IMR-90 (cell line): ENCODE measurements at regions not wholly inside any gene's neighbourhood (a gene's known extent, or its start where the extent isn't known, plus 50 kb on each side); places are given as distances from the start of the nearest gene placed in this dataset.

Experiments
- ATAC-seq: fragments of 200-7000 bp; cut with Tn5 transposase; 2 replicates; pipeline ENCODE4 v1.9.1; 2020; ENCODE audit warnings: low read depth, mild to moderate bottlenecking, moderate library complexity
- BruUV-seq: library from RNA; stranded (reverse); fragments of 400-500 nt; replicated peaks from 2 replicates; lab custom pipeline; 2021; lab: Mats Ljungman, UMichigan
- CTCF ChIA-PET: fragments of 300-600 bp; formaldehyde crosslinking; extraction: SDS; loops from one replicate; lab custom pipeline; 2021; ENCODE audit warnings: antibody characterized with exemption; lab: Yijun Ruan, JAX
- POLR2A ChIA-PET: fragments of 300-600 bp; sonication (Branson Sonifier 250); formaldehyde crosslinking; loops from one replicate; lab custom pipeline; 2022; ENCODE audit warnings: antibody characterized with exemption; ENCODE audit not compliant: unreplicated experiment; lab: Charles Lee
- DNase-seq: peaks from one replicate; pipeline ENCODE4 v3.0.0; 2013
- H2AFZ ChIP-seq: replicated peaks from 2 replicates; pipeline ENCODE3; 2013; ENCODE audit warnings: low read length, mild to moderate bottlenecking; ENCODE audit not compliant: poor library complexity
- H2AK5ac ChIP-seq: 2 replicates; pipeline ENCODE4 v1.6.1; 2013; ENCODE audit warnings: low read depth, low read length, inconsistent platforms
- H2AK9ac ChIP-seq: replicated peaks from 2 replicates; pipeline ENCODE3; 2013; ENCODE audit warnings: mild to moderate bottlenecking, low read depth, low read length, moderate library complexity; ENCODE audit not compliant: poor library complexity
- H2BK120ac ChIP-seq: 2 replicates; pipeline ENCODE4 v1.6.1; 2013; ENCODE audit warnings: low read depth, low read length, inconsistent platforms
- H2BK15ac ChIP-seq: 3 replicates; pipeline ENCODE4 v1.6.1; 2013; ENCODE audit warnings: low read depth, low read length, inconsistent platforms
- H2BK20ac ChIP-seq: 2 replicates; pipeline ENCODE4 v1.6.1; 2013; ENCODE audit warnings: low read depth, mild to moderate bottlenecking, inconsistent platforms, low read length, moderate library complexity
- H2BK5ac ChIP-seq: 2 replicates; pipeline ENCODE4 v1.6.1; 2013; ENCODE audit warnings: mild to moderate bottlenecking, low read depth, low read length, inconsistent platforms; ENCODE audit not compliant: poor library complexity, severe bottlenecking
- H3K14ac ChIP-seq: replicated peaks from 2 replicates; pipeline ENCODE4 v1.6.1; 2013; ENCODE audit warnings: low read depth, low read length, inconsistent platforms
- H3K18ac ChIP-seq: 2 replicates; pipeline ENCODE4 v1.6.1; 2013; ENCODE audit warnings: low read depth, low read length, control low read depth
- H3K23ac ChIP-seq: 2 replicates; pipeline ENCODE4 v1.6.1; 2013; ENCODE audit warnings: low read depth, low read length, inconsistent platforms
- H3K27ac ChIP-seq: 2 replicates; pipeline ENCODE4 v1.5.1; 2013; ENCODE audit warnings: mild to moderate bottlenecking, control low read depth, low read length; ENCODE audit not compliant: insufficient read depth
- H3K27me3 ChIP-seq: 2 replicates; pipeline ENCODE4 v1.6.1; 2013; ENCODE audit warnings: low read length; ENCODE audit not compliant: control insufficient read depth, insufficient read depth
- H3K36me3 ChIP-seq: 2 replicates; pipeline ENCODE4 v1.6.1; 2013; ENCODE audit warnings: low read length, mixed read lengths; ENCODE audit not compliant: control insufficient read depth, insufficient read depth
- H3K4ac ChIP-seq: 2 replicates; pipeline ENCODE4 v1.6.1; 2013; ENCODE audit warnings: low read depth, low read length, inconsistent platforms
- H3K4me1 ChIP-seq: 2 replicates; pipeline ENCODE4 v1.6.1; 2013; ENCODE audit warnings: low read length, mixed read lengths; ENCODE audit not compliant: control insufficient read depth, insufficient read depth
- H3K4me2 ChIP-seq: 2 replicates; pipeline ENCODE4 v1.6.1; 2013; ENCODE audit warnings: low read depth, mild to moderate bottlenecking, control low read depth, low read length, moderate library complexity
- H3K4me3 ChIP-seq: 2 replicates; pipeline ENCODE4 v1.5.1; 2013; ENCODE audit warnings: low read depth, mild to moderate bottlenecking, control low read depth, low read length, moderate library complexity; ENCODE audit not compliant: insufficient read depth
- H3K56ac ChIP-seq: 2 replicates; pipeline ENCODE4 v1.6.1; 2013; ENCODE audit warnings: low read length, inconsistent platforms; ENCODE audit not compliant: insufficient read depth; ENCODE audit errors: extremely low read depth
- H3K79me1 ChIP-seq, 2 experiments: 2 replicates each; pipeline ENCODE4 v1.6.1; 2013; ENCODE audit warnings: low read length in 2 of 2, inconsistent platforms in 1 of 2, low read depth in 1 of 2
- H3K9ac ChIP-seq: 2 replicates; pipeline ENCODE4 v1.6.1; 2013; ENCODE audit warnings: low read depth, low read length, control low read depth
- H3K9me1 ChIP-seq: 2 replicates; pipeline ENCODE4 v1.6.1; 2013; ENCODE audit warnings: low read length, inconsistent platforms; ENCODE audit not compliant: insufficient read depth
- H3K9me3 ChIP-seq: 2 replicates; pipeline ENCODE4 v1.6.1; 2013; ENCODE audit warnings: low read length; ENCODE audit not compliant: control insufficient read depth, insufficient read depth
- H4K20me1 ChIP-seq: 2 replicates; pipeline ENCODE4 v1.6.1; 2013; ENCODE audit warnings: low read length, inconsistent platforms; ENCODE audit not compliant: insufficient read depth
- H4K5ac ChIP-seq: 2 replicates; pipeline ENCODE4 v1.6.1; 2013; ENCODE audit warnings: mild to moderate bottlenecking, low read depth, low read length, control low read depth
- H4K8ac ChIP-seq, 2 experiments: 2 replicates each; pipeline ENCODE4 v1.6.1; 2013; ENCODE audit warnings: low read depth in 2 of 2, low read length in 2 of 2, control low read depth in 1 of 2, inconsistent platforms in 1 of 2
- H4K91ac ChIP-seq: 2 replicates; pipeline ENCODE4 v1.6.1; 2013; ENCODE audit warnings: low read depth, low read length, inconsistent platforms; ENCODE audit not compliant: insufficient read depth
- BHLHE40 ChIP-seq: fragments of 150-350 bp; IDR thresholded peaks from 2 replicates; pipeline ENCODE4 v1.6.1; 2016; ENCODE audit warnings: mild to moderate bottlenecking, low read depth, low read length
- CEBPB ChIP-seq: IDR thresholded peaks from 2 replicates; pipeline ENCODE4 v1.6.1; 2012; ENCODE audit warnings: low read depth, low read length, improper control_type of control experiment
- CHD1 ChIP-seq: IDR thresholded peaks from 2 replicates; pipeline ENCODE4 v1.6.1; 2012; ENCODE audit warnings: low read depth, low read length, improper control_type of control experiment
- CTCF ChIP-seq: conservative IDR thresholded peaks from 2 replicates; pipeline ENCODE4 v1.5.1; 2012; ENCODE audit warnings: mild to moderate bottlenecking, low read depth, low read length, improper control_type of control experiment
- ELK1 ChIP-seq: fragments of 150-350 bp; IDR thresholded peaks from 2 replicates; pipeline ENCODE4 v1.6.1; 2016; ENCODE audit warnings: low read depth, mild to moderate bottlenecking, low read length, moderate library complexity, borderline replicate concordance
- FOS ChIP-seq: fragments of 150-350 bp; IDR thresholded peaks from 2 replicates; pipeline ENCODE4 v1.6.1; 2016; ENCODE audit warnings: low read depth, low read length
- MAFK ChIP-seq: IDR thresholded peaks from 2 replicates; pipeline ENCODE4 v1.6.1; 2012; ENCODE audit warnings: low read depth, low read length, improper control_type of control experiment
- MAZ ChIP-seq: IDR thresholded peaks from 2 replicates; pipeline ENCODE4 v1.6.1; 2012; ENCODE audit warnings: low read depth, mild to moderate bottlenecking, low read length, improper control_type of control experiment, moderate library complexity, borderline replicate concordance
- MXI1 ChIP-seq: IDR thresholded peaks from 2 replicates; pipeline ENCODE4 v1.6.1; 2012; ENCODE audit warnings: low read depth, mild to moderate bottlenecking, low read length, moderate library complexity, borderline replicate concordance
- NFE2L2 ChIP-seq: fragments of 150-350 bp; IDR thresholded peaks from 2 replicates; pipeline ENCODE4 v1.6.1; 2016; ENCODE audit warnings: low read depth, mild to moderate bottlenecking, low read length
- POLR2A ChIP-seq: IDR thresholded peaks from 2 replicates; pipeline ENCODE4 v1.6.1; 2012; ENCODE audit warnings: mild to moderate bottlenecking, low read depth, low read length
- RAD21 ChIP-seq: IDR thresholded peaks from 2 replicates; pipeline ENCODE4 v1.6.1; 2012; ENCODE audit warnings: low read length, improper control_type of control experiment
- RCOR1 ChIP-seq: IDR thresholded peaks from 2 replicates; pipeline ENCODE4 v1.6.1; 2012; ENCODE audit warnings: mild to moderate bottlenecking, low read length, improper control_type of control experiment; ENCODE audit not compliant: insufficient replicate concordance
- RFX5 ChIP-seq: IDR thresholded peaks from 2 replicates; pipeline ENCODE4 v1.8.0; 2012; ENCODE audit warnings: low read depth, mild to moderate bottlenecking, low read length, moderate library complexity
- SMC3 ChIP-seq: fragments of 150-350 bp; IDR thresholded peaks from 2 replicates; pipeline ENCODE4 v1.6.1; 2016; ENCODE audit warnings: low read depth, mild to moderate bottlenecking, antibody characterized with exemption, low read length, moderate library complexity
- USF2 ChIP-seq: fragments of 150-350 bp; IDR thresholded peaks from 2 replicates; pipeline ENCODE4 v1.6.1; 2017; ENCODE audit warnings: mild to moderate bottlenecking, antibody characterized with exemption, low read length, low read depth
- WGBS, 2 experiments: methylation state at CpG; one replicate each; pipeline versions ENCODE4 v1.1.5 to v1.1.7; 2013; ENCODE audit warnings: missing lambda C conversion rate in 2 of 2; ENCODE audit not compliant: insufficient read length in 1 of 2; ENCODE audit errors: extremely low coverage in 2 of 2; 5-methylcytosine and 5-hydroxymethylcytosine counted together
- dilution Hi-C: fragments of 300-500 bp; cut with HindIII; formaldehyde crosslinking; loops from one replicate; pipeline ENCODE4 v1.14.3; 2018; ENCODE audit warnings: low sequenced_read_pairs; ENCODE audit not compliant: unreplicated experiment
- in situ Hi-C: fragments of 300-500 bp; cut with MboI; formaldehyde crosslinking; loops from 3 replicates; pipeline ENCODE4 v1.14.3; 2019; ENCODE audit warnings: low sequenced_read_pairs, inconsistent platforms, mixed read lengths
- intact Hi-C: fragments of 100-400 bp; cut with micrococcal nuclease; formaldehyde crosslinking; loops from 2 replicates; pipeline ENCODE4 v1.10.0; 2022

- H3K27ac ChIP-seq: peak overlapping the region; percentile 56
- no peak overlapping the region for H2AK9ac ChIP-seq
- H4K20me1 ChIP-seq: peaks cover 3% of the 10 kb centered on the region; the same call in 1 of the 2 replicates
- no peaks in the 10 kb centered on the region for H3K27me3 ChIP-seq
- dilution Hi-C loops (no loop called here), in situ Hi-C loops (loop anchor here (10.0 kb wide), 1 partner anchor 369 kb away; no protein-coding TSS in a partner anchor), intact Hi-C loops (loop anchor here (2.0 to 10.0 kb wide), 6 partner anchors 66 to 347 kb away; partner anchors contain the start of genes DCK and GRSF1)
- H3K23ac ChIP-seq: peak overlapping the region; percentile 79; the same call in 1 of the 2 replicates
- no peak overlapping the region for H2BK20ac ChIP-seq
- peak overlapping the region; percentile 59 for H3K4me2 ChIP-seq
- H3K14ac ChIP-seq: peak overlapping the region; percentile 77
- ChIA-PET POLR2A (interaction anchor here (0.6 kb wide), 1 partner anchor 123 kb away, joined by 4 read pairs; no protein-coding TSS in a partner anchor), CTCF (interaction anchor here (0.6 to 1.5 kb wide), 4 partner anchors 10 to 176 kb away, joined by 4 to 7 read pairs (median 6); no protein-coding TSS in a partner anchor)
- H2BK5ac ChIP-seq: peak overlapping the region; percentile 63
- ATAC-seq: no peak
- no peak for TF ChIP-seq RAD21
- TF ChIP-seq CHD1: no peak
- no peak for TF ChIP-seq CTCF
- TF ChIP-seq MAFK: no peak
- TF ChIP-seq USF2: no peak
- TF ChIP-seq POLR2A: no peak; the same call in 1 of the 2 replicates
- TF ChIP-seq RCOR1: no peak
- TF ChIP-seq MXI1: no peak
- no peak for TF ChIP-seq RFX5
- no peak for TF ChIP-seq NFE2L2
- no peak for TF ChIP-seq CEBPB
- TF ChIP-seq MAZ: no peak
- TF ChIP-seq BHLHE40: no peak
- TF ChIP-seq ELK1: no peak
- TF ChIP-seq FOS: no peak
- no peak for TF ChIP-seq SMC3
- peak overlapping the region; percentile 66 for H3K18ac ChIP-seq
- no TSS peak for BruUV-seq
- DNase-seq: no peak
- peaks cover 4% of the 10 kb centered on the region; the same call in 1 of the 2 replicates for H3K9me1 ChIP-seq
- peak overlapping the region; percentile 93 for H3K4me3 ChIP-seq
- peak overlapping the region in 1 of 2 experiments; percentile 62; a peak in 3 of 4 replicates for H4K8ac ChIP-seq
- peaks cover 4 to 26% of the 10 kb centered on the region in 2 experiments; a peak in 3 of 4 replicates for H3K79me1 ChIP-seq
- WGBS, 2 experiments: 0% methylated on average over 8 of the region's 11 CpGs; no CpG with 5 or more reads in 1 of the 2 experiments
- peak overlapping the region; percentile 13; the same call in 1 of the 2 replicates for H4K5ac ChIP-seq
- H3K56ac ChIP-seq: peak overlapping the region; percentile 76
- peak overlapping the region; percentile 45 for H2BK120ac ChIP-seq
- no peak overlapping the region for H4K91ac ChIP-seq
- H3K36me3 ChIP-seq: no peaks in the 10 kb centered on the region; the same call in 1 of the 2 replicates
- H3K9me3 ChIP-seq: no peaks in the 10 kb centered on the region
- no peak overlapping the region for H2AK5ac ChIP-seq
- 0 out of 3 replicates have a peak overlapping the region, but pooled peaks have one; percentile 11 for H2BK15ac ChIP-seq
- peak overlapping the region; percentile 93 for H2AFZ ChIP-seq
- peak overlapping the region; percentile 88 for H3K9ac ChIP-seq
- peak overlapping the region; percentile 71; the same call in 1 of the 2 replicates for H3K4ac ChIP-seq
- peaks cover 2% of the 10 kb centered on the region; the same call in 1 of the 2 replicates for H3K4me1 ChIP-seq
Observed at GRCh38 chr4:71186257-71186565, 152.6 kb upstream of the SLC4A4 start.
